Ovary (tissue), 3 donors: ENCODE measurements at regions not wholly inside any gene's neighbourhood (a gene's known extent, or its start where the extent isn't known, plus 50 kb on each side); places are given as distances from the start of the nearest gene placed in this dataset.

Experiments
- EP300 ChIP-seq: sonication (generic); formaldehyde crosslinking; IDR thresholded peaks from one replicate; pipeline ENCODE4 v1.6.1; 2017; ENCODE audit warnings: antibody characterized with exemption
- TF ChIP-seq, protein P1 (sequence below), 3 donors: fragments of 450-650 bp in 2 of 3; fragments of 200-600 bp in 1 of 3; IDR thresholded peaks; one replicate each; pipeline versions ENCODE4 v1.5.1 to v1.8.0; 2016 to 2022; ENCODE audit warnings: antibody characterized with exemption in 3 of 3, mild to moderate bottlenecking in 1 of 3
- donor health status: DM: no; HTN: no; CAD: no.

GRCh38 chr4:41839916-41840854, 91.7 kb upstream of the PHOX2B start:
- no peak for TF ChIP-seq EP300
- TF ChIP-seq, protein P1, sequence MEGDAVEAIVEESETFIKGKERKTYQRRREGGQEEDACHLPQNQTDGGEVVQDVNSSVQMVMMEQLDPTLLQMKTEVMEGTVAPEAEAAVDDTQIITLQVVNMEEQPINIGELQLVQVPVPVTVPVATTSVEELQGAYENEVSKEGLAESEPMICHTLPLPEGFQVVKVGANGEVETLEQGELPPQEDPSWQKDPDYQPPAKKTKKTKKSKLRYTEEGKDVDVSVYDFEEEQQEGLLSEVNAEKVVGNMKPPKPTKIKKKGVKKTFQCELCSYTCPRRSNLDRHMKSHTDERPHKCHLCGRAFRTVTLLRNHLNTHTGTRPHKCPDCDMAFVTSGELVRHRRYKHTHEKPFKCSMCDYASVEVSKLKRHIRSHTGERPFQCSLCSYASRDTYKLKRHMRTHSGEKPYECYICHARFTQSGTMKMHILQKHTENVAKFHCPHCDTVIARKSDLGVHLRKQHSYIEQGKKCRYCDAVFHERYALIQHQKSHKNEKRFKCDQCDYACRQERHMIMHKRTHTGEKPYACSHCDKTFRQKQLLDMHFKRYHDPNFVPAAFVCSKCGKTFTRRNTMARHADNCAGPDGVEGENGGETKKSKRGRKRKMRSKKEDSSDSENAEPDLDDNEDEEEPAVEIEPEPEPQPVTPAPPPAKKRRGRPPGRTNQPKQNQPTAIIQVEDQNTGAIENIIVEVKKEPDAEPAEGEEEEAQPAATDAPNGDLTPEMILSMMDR (IDR thresholded peaks at IDR 0.05) = no peak
